ENCODE measurements at regions not wholly inside any gene's neighbourhood (a gene's known extent, or its start where the extent isn't known, plus 50 kb on each side); places are given as distances from the start of the nearest gene placed in this dataset.

GRCh38 chr11:95296165-95296564, 65.2 kb upstream of the SESN3 start:
- H3K27ac ChIP-seq = no peak overlapping the region
- no peak for DNase-seq (ENCODE audit: low spot score)
- CTCF ChIA-PET = no interaction called here
- POLR2A ChIA-PET (ENCODE audit: low non-redundant PET) = no interaction called here
- TF ChIP-seq CTCF (conservative IDR thresholded peaks at IDR 0.05; ENCODE audit: low read depth) = no peak

GRCh38 chr11:95295382-95296149, 64.6 kb upstream of the SESN3 start:
- H3K27ac ChIP-seq = no peak overlapping the region
- TF ChIP-seq CTCF (conservative IDR thresholded peaks at IDR 0.05; ENCODE audit: low read depth) = no peak

GRCh38 chr11:95294701-95295100, 63.7 kb upstream of the SESN3 start:
- no peak overlapping the region for H3K27ac ChIP-seq
- ChIA-PET POLR2A (ENCODE audit: low non-redundant PET) (no interaction called here), CTCF (no interaction called here)
- no peak for TF ChIP-seq CTCF (conservative IDR thresholded peaks at IDR 0.05; ENCODE audit: low read depth)
- no peak for DNase-seq (ENCODE audit: low spot score)

More at GRCh38 chr11:95295382-95296149, 64.6 kb upstream of the SESN3 start:
- DNase-seq (ENCODE audit: low spot score) = no peak
- ChIA-PET CTCF (interaction anchor here (0.8 kb wide), 1 partner anchor 410 kb away, joined by 3 read pairs; no protein-coding TSS in a partner anchor), POLR2A (ENCODE audit: low non-redundant PET) (no interaction called here)

- DNase-seq (ENCODE audit: low spot score) = no peak
- H3K27ac ChIP-seq = no peak overlapping the region
- POLR2A ChIA-PET (ENCODE audit: low non-redundant PET) = no interaction called here
- CTCF ChIA-PET = interaction anchor here (0.5 kb wide), 1 partner anchor 40 kb away, joined by 3 read pairs; no protein-coding TSS in a partner anchor
- no peak for TF ChIP-seq CTCF (conservative IDR thresholded peaks at IDR 0.05; ENCODE audit: low read depth)
Measured at GRCh38 chr11:95293116-95293515, 62.1 kb upstream of the SESN3 start.

GRCh38 chr11:95291946-95292345, 60.9 kb upstream of the SESN3 start:
- no peak for TF ChIP-seq CTCF (conservative IDR thresholded peaks at IDR 0.05; ENCODE audit: low read depth)
- no peak overlapping the region for H3K27ac ChIP-seq
- DNase-seq (ENCODE audit: low spot score) = no peak
- POLR2A ChIA-PET (ENCODE audit: low non-redundant PET) = no interaction called here
- CTCF ChIA-PET = no interaction called here

GRCh38 chr11:95289378-95290101, 58.5 kb upstream of the SESN3 start:
- no peak overlapping the region for H3K27ac ChIP-seq
- no peak for TF ChIP-seq CTCF (conservative IDR thresholded peaks at IDR 0.05; ENCODE audit: low read depth)
- DNase-seq (ENCODE audit: low spot score) = peak; percentile 89
- ChIA-PET CTCF (interaction anchor here (0.6 kb wide), 1 partner anchor 276 kb away, joined by 4 read pairs; no protein-coding TSS in a partner anchor), POLR2A (ENCODE audit: low non-redundant PET) (no interaction called here)

Data from RWPE1 (cell line).